Transverse colon (tissue), 4 donors: ENCODE measurements at regions not wholly inside any gene's neighbourhood (a gene's known extent, or its start where the extent isn't known, plus 50 kb on each side); places are given as distances from the start of the nearest gene placed in this dataset.

Source experiments
- DNase-seq: peaks from one replicate; pipeline ENCODE4 v3.0.0-alpha.2; 2019
- H3K27ac ChIP-seq, 4 donors: fragments of 200-600 bp; sonication (generic); 2 replicates each; pipeline ENCODE4 v1.5.1; 2016 to 2018; ENCODE audit warnings: inconsistent platforms in 4 of 4
- H3K27me3 ChIP-seq: fragments of 200-600 bp; sonication (generic); 2 replicates; pipeline ENCODE4 v1.5.1; 2017; ENCODE audit warnings: inconsistent platforms
- H3K36me3 ChIP-seq, 4 donors: fragments of 200-600 bp; sonication (generic); 2 replicates each; pipeline ENCODE4 v1.5.1; 2017 to 2019; ENCODE audit warnings: inconsistent platforms in 4 of 4
- H3K4me1 ChIP-seq, 4 donors: fragments of 200-600 bp; sonication (generic); 2 replicates each; pipeline ENCODE4 v1.5.1; 2017 to 2020; ENCODE audit warnings: inconsistent platforms in 4 of 4
- H3K4me3 ChIP-seq, 4 donors: fragments of 200-600 bp; sonication (generic); 1 replicate in 1 of 4; 2 replicates in 3 of 4; pipeline versions ENCODE4 v1.5.1 to v1.6.1; 2017 to 2019; ENCODE audit warnings: inconsistent platforms in 4 of 4
- H3K9me3 ChIP-seq, 2 donors: fragments of 200-600 bp; sonication (generic); 2 replicates each; pipeline ENCODE4 v1.5.1; 2017 to 2019; ENCODE audit warnings: inconsistent platforms in 2 of 2
- EP300 ChIP-seq: sonication (generic); formaldehyde crosslinking; IDR thresholded peaks from one replicate; pipeline ENCODE4 v1.6.1; 2017; ENCODE audit warnings: antibody characterized with exemption, low read depth
- POLR2A ChIP-seq: fragments of 450-650 bp; IDR thresholded peaks from one replicate; pipeline ENCODE4 v1.6.1; 2016; ENCODE audit warnings: antibody characterized with exemption, mild to moderate bottlenecking, moderate library complexity
- POLR2AphosphoS5 ChIP-seq, 3 donors: sonication (generic); formaldehyde crosslinking; IDR thresholded peaks; one replicate each; pipeline ENCODE4 v1.6.1; 2016; ENCODE audit warnings: antibody characterized with exemption in 3 of 3
- WGBS, 2 donors: methylation state at CpG; one replicate each; pipeline ENCODE4 v1.1.5; 2018; ENCODE audit warnings: low coverage in 1 of 2; 5-methylcytosine and 5-hydroxymethylcytosine counted together
- in situ Hi-C, 4 donors: fragments of 200-750 bp; cut with MboI; loops; one replicate each; pipeline versions ENCODE4 v1.15.0 to v1.15.1; 2017; ENCODE audit warnings: low sequenced_read_pairs in 3 of 4, low pct_ligation_motif_present in 1 of 4, low pct_unique_long_range_greater_than_20kb in 1 of 4
- intact Hi-C: fragments of 100-400 bp; cut with DNase I; formaldehyde crosslinking; loops from one replicate; pipeline ENCODE4 v1.15.1; 2023; ENCODE audit warnings: low total_unique reads
- TF ChIP-seq, protein P1 (sequence below), 5 experiments: fragments of 200-600 bp in 3 of 5; fragments of 450-650 bp in 2 of 5; sonication (generic) in 3 of 5; IDR thresholded peaks; 1 replicate in 2 of 5; 2 replicates in 3 of 5; pipeline ENCODE4 v1.5.1; 2016 to 2017; ENCODE audit warnings: antibody characterized with exemption in 5 of 5, inconsistent platforms in 3 of 5, mild to moderate bottlenecking in 2 of 5, moderate library complexity in 1 of 5

DNA sequence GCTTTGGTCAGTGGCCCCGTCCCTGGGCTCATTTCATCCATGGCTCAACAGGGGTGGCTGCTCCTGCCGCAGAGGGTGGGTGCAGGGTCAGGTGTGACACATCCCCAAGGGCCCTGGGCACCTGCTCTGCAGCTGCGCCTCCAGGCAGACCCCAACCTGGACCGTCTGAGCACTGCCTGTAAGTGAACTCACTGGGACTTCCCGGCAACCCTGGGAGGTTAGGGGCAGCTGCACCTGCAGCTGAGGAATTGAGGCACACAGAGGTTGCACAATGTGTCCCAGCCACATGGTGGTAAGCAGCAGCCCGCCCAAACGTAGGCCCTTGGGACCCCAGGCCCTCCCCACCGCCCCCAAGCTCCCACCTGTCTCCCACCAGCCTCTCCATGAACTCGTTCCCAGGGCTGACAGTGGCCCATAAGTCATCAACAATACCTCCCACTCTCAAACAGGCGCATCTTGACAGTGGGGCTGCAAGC, 55.1 kb downstream of the PLXNA1 start:
- H3K4me1 ChIP-seq, result peaks cover 17 to 27% (median 27%) of the 10 kb centered on the region in 4 donors
- H3K9me3 ChIP-seq, result no peaks in the 10 kb centered on the region
- H3K4me3 ChIP-seq, result no peak overlapping the region
- no peak for DNase-seq
- H3K27ac ChIP-seq, result peak overlapping the region in 1 of 4 donors; percentile 82
- 68% methylated on average over 6 of the region's 10 CpGs; no CpG with 5 or more reads in 1 of the 2 donors for WGBS, 2 donors
- intact Hi-C loops, result no loop called here
- in situ Hi-C loops, result no loop called here
- H3K27me3 ChIP-seq, result no peaks in the 10 kb centered on the region
- no peaks in the 10 kb centered on the region for H3K36me3 ChIP-seq
- TF ChIP-seq EP300 (no peak), POLR2A (no peak), POLR2AphosphoS5 (IDR thresholded peaks at IDR 0.05) (no peak)
- TF ChIP-seq, protein P1, sequence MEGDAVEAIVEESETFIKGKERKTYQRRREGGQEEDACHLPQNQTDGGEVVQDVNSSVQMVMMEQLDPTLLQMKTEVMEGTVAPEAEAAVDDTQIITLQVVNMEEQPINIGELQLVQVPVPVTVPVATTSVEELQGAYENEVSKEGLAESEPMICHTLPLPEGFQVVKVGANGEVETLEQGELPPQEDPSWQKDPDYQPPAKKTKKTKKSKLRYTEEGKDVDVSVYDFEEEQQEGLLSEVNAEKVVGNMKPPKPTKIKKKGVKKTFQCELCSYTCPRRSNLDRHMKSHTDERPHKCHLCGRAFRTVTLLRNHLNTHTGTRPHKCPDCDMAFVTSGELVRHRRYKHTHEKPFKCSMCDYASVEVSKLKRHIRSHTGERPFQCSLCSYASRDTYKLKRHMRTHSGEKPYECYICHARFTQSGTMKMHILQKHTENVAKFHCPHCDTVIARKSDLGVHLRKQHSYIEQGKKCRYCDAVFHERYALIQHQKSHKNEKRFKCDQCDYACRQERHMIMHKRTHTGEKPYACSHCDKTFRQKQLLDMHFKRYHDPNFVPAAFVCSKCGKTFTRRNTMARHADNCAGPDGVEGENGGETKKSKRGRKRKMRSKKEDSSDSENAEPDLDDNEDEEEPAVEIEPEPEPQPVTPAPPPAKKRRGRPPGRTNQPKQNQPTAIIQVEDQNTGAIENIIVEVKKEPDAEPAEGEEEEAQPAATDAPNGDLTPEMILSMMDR (IDR thresholded peaks at IDR 0.05), result no peak

DNA sequence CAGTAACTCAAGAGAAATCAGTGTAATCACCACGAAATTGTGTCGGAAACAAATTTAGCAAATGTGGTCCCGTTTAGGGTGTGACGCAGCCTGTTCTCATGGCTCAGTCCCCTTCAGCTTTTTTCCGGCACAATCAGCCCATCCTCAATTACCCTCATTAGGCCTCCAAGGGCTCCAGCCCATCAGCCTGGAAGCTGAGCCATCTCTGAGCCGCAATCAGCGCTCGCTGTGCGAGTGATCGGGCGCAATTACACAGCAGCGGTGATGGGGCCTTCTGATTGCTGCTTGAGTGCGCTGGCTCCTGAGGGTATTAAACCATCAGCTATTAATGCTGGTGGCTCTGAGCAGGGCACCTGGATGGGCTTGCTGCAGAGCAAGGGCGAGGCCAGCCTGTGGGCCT, 55.6 kb downstream of the PLXNA1 start:
- in situ Hi-C loops (no loop called here), intact Hi-C loops (no loop called here)
- WGBS, 2 donors, result 73 to 80% methylated on average over 2 to 14 of the region's 14 CpGs
- TF ChIP-seq, protein P1 (IDR thresholded peaks at IDR 0.05), result no peak
- TF ChIP-seq POLR2A (no peak), EP300 (no peak), POLR2AphosphoS5 (IDR thresholded peaks at IDR 0.05) (no peak)
- H3K9me3 ChIP-seq, result no peaks in the 10 kb centered on the region
- no peaks in the 10 kb centered on the region for H3K36me3 ChIP-seq
- DNase-seq, result no peak
- H3K4me1 ChIP-seq, result peaks cover 17 to 27% (median 27%) of the 10 kb centered on the region in 4 donors
- H3K4me3 ChIP-seq, result no peak overlapping the region
- no peaks in the 10 kb centered on the region for H3K27me3 ChIP-seq
- H3K27ac ChIP-seq, result no peak overlapping the region

DNA sequence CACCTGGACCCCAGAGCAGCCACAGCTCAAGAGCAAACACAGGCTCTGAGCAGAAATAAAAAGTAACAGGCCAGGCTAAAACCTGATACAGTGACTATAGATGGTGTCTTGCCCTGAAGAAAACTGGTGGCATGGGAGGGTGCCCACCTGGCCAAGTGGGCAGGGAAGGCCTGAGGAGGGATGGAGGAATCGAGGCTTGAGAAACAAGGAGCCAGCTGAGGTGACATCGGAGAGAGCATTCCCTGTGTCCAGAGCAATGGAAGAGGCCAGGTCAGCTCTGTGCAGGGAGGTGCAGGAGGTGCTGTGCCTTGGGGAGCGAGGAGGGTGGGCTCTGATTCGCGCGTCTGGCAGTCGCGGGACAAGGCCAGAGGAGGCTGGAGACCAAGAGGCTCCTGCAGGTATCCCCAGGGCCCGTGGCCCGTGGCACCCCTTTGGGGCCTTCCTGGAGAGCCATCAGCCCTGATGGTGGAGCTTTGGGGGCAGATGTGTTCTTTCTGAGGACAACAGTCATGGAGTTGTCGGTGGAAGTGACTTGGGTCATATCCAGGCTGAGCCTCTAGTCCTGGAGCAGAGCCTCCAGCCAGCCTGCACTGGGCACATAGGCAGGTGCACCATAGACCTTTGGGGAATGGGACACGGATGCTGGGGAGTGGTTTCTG, 56.1 kb downstream of the PLXNA1 start:
- in situ Hi-C loops, result no loop called here

DNA sequence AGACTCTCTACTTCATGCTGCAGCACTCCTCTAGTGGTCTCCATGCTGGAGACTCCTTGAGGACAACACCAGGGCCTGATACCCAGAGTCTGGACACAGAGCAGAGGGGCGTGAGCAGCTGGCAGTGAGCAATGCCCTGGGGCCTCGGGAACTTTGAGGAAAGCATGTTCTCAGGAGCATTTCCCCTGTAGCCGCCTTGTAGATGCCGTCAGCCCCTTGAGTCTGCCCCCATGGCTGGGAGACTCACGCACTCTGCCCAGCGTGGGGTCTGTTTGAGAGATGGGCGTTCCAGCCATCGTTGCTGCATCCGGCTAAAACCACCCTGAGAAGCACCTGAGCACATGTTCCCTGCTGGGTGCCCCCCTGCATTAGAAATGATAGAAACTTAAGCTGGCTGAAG, 56.8 kb downstream of the PLXNA1 start:
- TF ChIP-seq POLR2A (no peak), POLR2AphosphoS5 (IDR thresholded peaks at IDR 0.05) (no peak), EP300 (no peak)
- TF ChIP-seq, protein P1 (IDR thresholded peaks at IDR 0.05), result no peak
- H3K4me3 ChIP-seq, result no peak overlapping the region
- in situ Hi-C loops (no loop called here), intact Hi-C loops (no loop called here)
- no peak for DNase-seq
- peaks cover 17 to 27% (median 27%) of the 10 kb centered on the region in 4 donors for H3K4me1 ChIP-seq
- no peaks in the 10 kb centered on the region for H3K27me3 ChIP-seq
- H3K27ac ChIP-seq, result no peak overlapping the region
- no peaks in the 10 kb centered on the region for H3K36me3 ChIP-seq
- WGBS, 2 donors, result 95% methylated on average over 9 of the region's 9 CpGs; no CpG with 5 or more reads in 1 of the 2 donors
- H3K9me3 ChIP-seq, result no peaks in the 10 kb centered on the region

More for the DNA sequence above, 56.1 kb downstream of the PLXNA1 start:
- no peaks in the 10 kb centered on the region for H3K9me3 ChIP-seq
- TF ChIP-seq POLR2AphosphoS5 (IDR thresholded peaks at IDR 0.05) (no peak), POLR2A (no peak), EP300 (no peak)
- TF ChIP-seq, protein P1 (IDR thresholded peaks at IDR 0.05), result no peak
- H3K4me1 ChIP-seq, result peaks cover 17 to 27% (median 27%) of the 10 kb centered on the region in 4 donors
- H3K36me3 ChIP-seq, result no peaks in the 10 kb centered on the region
- no peaks in the 10 kb centered on the region for H3K27me3 ChIP-seq
- no peak overlapping the region for H3K4me3 ChIP-seq
- H3K27ac ChIP-seq, result no peak overlapping the region
- DNase-seq, result no peak
- 80 to 94% methylated on average over 4 to 12 of the region's 12 CpGs for WGBS, 2 donors
- intact Hi-C loops, result no loop called here
